ENCODE measurements at regions not wholly inside any gene's neighbourhood (a gene's known extent, or its start where the extent isn't known, plus 50 kb on each side); places are given as distances from the start of the nearest gene placed in this dataset.

DNA sequence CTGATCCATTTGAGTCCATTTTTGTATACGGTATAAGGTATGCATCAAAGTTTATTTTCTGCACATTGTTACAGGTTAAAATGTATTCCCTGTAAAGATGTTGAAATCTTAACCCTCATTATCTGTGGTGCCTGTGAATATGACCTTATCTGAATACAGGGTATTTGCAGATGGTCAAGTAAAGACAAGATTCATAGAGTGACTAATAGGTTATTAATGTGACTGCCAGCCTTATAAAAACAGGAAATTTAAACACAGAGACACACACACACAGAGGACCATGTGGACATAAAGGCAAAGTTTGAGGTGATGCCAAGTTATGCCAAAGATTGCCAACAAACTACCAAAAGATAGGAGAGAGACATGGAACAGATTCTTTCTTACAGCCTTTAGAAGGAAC is 347.2 kb upstream of the DCN start:
- no peak overlapping the region for H3K4me3 ChIP-seq (ENCODE audit: control extremely low read depth in 1 of 5, extremely low read depth in 1 of 5, insufficient read depth in 1 of 5, low read depth in 2 of 5, low read length in 4 of 5)
- Mint-ChIP-seq H3K27ac (no peak overlapping the region), H3K4me3 (no peak overlapping the region), H3K9me3 (ENCODE audit: insufficient read depth) (peaks cover 5% of the 10 kb centered on the region), H3K27me3 (no peaks in the 10 kb centered on the region), H3K4me1 (no peaks in the 10 kb centered on the region)
- POLR2A ChIA-PET: no interaction called here
- peaks cover 1 to 8% (median 4%) of the 10 kb centered on the region in 3 donors for H3K9me3 ChIP-seq (ENCODE audit: control extremely low read depth in 1 of 3, control insufficient read depth in 2 of 3, insufficient read depth in 1 of 3, low read length in 2 of 3)
- H3K4me2 ChIP-seq (replicated peaks; ENCODE audit: low read depth, low read length, poor library complexity, severe bottlenecking): no peak overlapping the region
- WGBS (ENCODE audit: insufficient coverage): no CpG with 5 or more reads among the region's 1 CpG
- intact Hi-C loops (cut with micrococcal nuclease): no loop called here
- no peak overlapping the region for H2AFZ ChIP-seq (ENCODE audit: insufficient read depth, low read depth, low read length, poor library complexity, severe bottlenecking)
- H3K36me3 ChIP-seq (replicated peaks in 1 of 2; ENCODE audit: control extremely low read depth in 1 of 2, control insufficient read depth in 1 of 2, extremely low read depth in 1 of 2, insufficient read depth in 2 of 2, low read length in 1 of 2): no peaks in the 10 kb centered on the region
- CTCF ChIA-PET: no interaction called here
- H3K9ac ChIP-seq (ENCODE audit: low read length): no peak overlapping the region
- ATAC-seq (ENCODE audit: low read depth) (no peak), DNase-seq (no peak)
- TF ChIP-seq, protein P1, sequence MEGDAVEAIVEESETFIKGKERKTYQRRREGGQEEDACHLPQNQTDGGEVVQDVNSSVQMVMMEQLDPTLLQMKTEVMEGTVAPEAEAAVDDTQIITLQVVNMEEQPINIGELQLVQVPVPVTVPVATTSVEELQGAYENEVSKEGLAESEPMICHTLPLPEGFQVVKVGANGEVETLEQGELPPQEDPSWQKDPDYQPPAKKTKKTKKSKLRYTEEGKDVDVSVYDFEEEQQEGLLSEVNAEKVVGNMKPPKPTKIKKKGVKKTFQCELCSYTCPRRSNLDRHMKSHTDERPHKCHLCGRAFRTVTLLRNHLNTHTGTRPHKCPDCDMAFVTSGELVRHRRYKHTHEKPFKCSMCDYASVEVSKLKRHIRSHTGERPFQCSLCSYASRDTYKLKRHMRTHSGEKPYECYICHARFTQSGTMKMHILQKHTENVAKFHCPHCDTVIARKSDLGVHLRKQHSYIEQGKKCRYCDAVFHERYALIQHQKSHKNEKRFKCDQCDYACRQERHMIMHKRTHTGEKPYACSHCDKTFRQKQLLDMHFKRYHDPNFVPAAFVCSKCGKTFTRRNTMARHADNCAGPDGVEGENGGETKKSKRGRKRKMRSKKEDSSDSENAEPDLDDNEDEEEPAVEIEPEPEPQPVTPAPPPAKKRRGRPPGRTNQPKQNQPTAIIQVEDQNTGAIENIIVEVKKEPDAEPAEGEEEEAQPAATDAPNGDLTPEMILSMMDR (IDR thresholded peaks at IDR 0.05): no peak
- TF ChIP-seq EZH2 (IDR thresholded peaks at IDR 0.05; ENCODE audit: borderline replicate concordance, insufficient read depth, low read depth, low read length, poor library complexity, severe bottlenecking): no peak
- H3K79me2 ChIP-seq (ENCODE audit: control insufficient read depth, insufficient read depth, low read length): no peaks in the 10 kb centered on the region
- no peaks in the 10 kb centered on the region for H3K4me1 ChIP-seq (ENCODE audit: control insufficient read depth in 2 of 2, insufficient read depth in 2 of 2, low read length in 2 of 2)
- no peak overlapping the region for H3K27ac ChIP-seq (ENCODE audit: low read length in 2 of 2)
- H3K27me3 ChIP-seq (replicated peaks in 1 of 4; ENCODE audit: control extremely low read depth in 1 of 4, control insufficient read depth in 3 of 4, insufficient read depth in 4 of 4, low read length in 3 of 4): no peaks in the 10 kb centered on the region
- H4K20me1 ChIP-seq (ENCODE audit: control insufficient read depth, insufficient read depth, low read length, poor library complexity, severe bottlenecking): no peaks in the 10 kb centered on the region

DNA sequence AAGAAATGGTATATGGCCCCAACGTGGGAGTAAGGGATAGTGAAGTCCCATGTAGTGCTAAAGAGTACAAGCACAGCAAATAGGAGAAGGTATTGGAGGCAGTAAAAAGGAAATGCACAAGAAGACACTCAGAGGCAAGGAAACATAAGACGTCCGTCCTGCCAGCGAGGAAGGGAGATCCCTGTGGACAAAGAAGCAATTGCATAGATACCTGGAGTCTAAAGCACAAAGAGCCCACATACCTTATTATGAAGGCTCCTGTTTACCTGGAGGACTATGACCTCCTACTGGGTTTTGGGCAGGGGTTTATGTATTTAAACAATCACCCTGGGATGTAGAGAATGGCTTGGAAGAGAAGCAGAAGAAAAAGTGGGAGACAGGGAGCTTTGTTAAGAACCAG is 341.2 kb upstream of the DCN start:
- Mint-ChIP-seq H3K27me3 (peaks cover 8% of the 10 kb centered on the region), H3K27ac (no peak overlapping the region), H3K4me3 (no peak overlapping the region), H3K9me3 (ENCODE audit: insufficient read depth) (no peaks in the 10 kb centered on the region), H3K4me1 (no peaks in the 10 kb centered on the region)
- Histone ChIP-seq H3K79me2 (ENCODE audit: control insufficient read depth, insufficient read depth, low read length) (no peaks in the 10 kb centered on the region), H3K27me3 (replicated peaks in 1 of 4; ENCODE audit: control extremely low read depth in 1 of 4, control insufficient read depth in 3 of 4, insufficient read depth in 4 of 4, low read length in 3 of 4) (peaks cover 0 to 5% (median 0%) of the 10 kb centered on the region in 4 experiments), H3K9me3 (ENCODE audit: control extremely low read depth in 1 of 3, control insufficient read depth in 2 of 3, insufficient read depth in 1 of 3, low read length in 2 of 3) (no peaks in the 10 kb centered on the region), H2AFZ (ENCODE audit: insufficient read depth, low read depth, low read length, poor library complexity, severe bottlenecking) (no peak overlapping the region), H3K9ac (ENCODE audit: low read length) (no peak overlapping the region), H3K27ac (ENCODE audit: low read length in 2 of 2) (no peak overlapping the region), H3K4me2 (replicated peaks; ENCODE audit: low read depth, low read length, poor library complexity, severe bottlenecking) (no peak overlapping the region), H4K20me1 (ENCODE audit: control insufficient read depth, insufficient read depth, low read length, poor library complexity, severe bottlenecking) (no peaks in the 10 kb centered on the region), H3K36me3 (replicated peaks in 1 of 2; ENCODE audit: control extremely low read depth in 1 of 2, control insufficient read depth in 1 of 2, extremely low read depth in 1 of 2, insufficient read depth in 2 of 2, low read length in 1 of 2) (no peaks in the 10 kb centered on the region), H3K4me1 (ENCODE audit: control insufficient read depth in 2 of 2, insufficient read depth in 2 of 2, low read length in 2 of 2) (no peaks in the 10 kb centered on the region), H3K4me3 (ENCODE audit: control extremely low read depth in 1 of 5, extremely low read depth in 1 of 5, insufficient read depth in 1 of 5, low read depth in 2 of 5, low read length in 4 of 5) (no peak overlapping the region)
- 79% methylated on average over 4 of the region's 4 CpGs for WGBS (ENCODE audit: insufficient coverage)
- intact Hi-C loops (cut with micrococcal nuclease): no loop called here
- POLR2A ChIA-PET: no interaction called here
- CTCF ChIA-PET: no interaction called here
- no peak for TF ChIP-seq EZH2 (IDR thresholded peaks at IDR 0.05; ENCODE audit: borderline replicate concordance, insufficient read depth, low read depth, low read length, poor library complexity, severe bottlenecking)
- TF ChIP-seq, protein P1 (IDR thresholded peaks at IDR 0.05): no peak
- no peak for ATAC-seq (ENCODE audit: low read depth)
- DNase-seq: no peak
